ENCODE measurements at regions not wholly inside any gene's neighbourhood (a gene's known extent, or its start where the extent isn't known, plus 50 kb on each side); places are given as distances from the start of the nearest gene placed in this dataset.

DNA sequence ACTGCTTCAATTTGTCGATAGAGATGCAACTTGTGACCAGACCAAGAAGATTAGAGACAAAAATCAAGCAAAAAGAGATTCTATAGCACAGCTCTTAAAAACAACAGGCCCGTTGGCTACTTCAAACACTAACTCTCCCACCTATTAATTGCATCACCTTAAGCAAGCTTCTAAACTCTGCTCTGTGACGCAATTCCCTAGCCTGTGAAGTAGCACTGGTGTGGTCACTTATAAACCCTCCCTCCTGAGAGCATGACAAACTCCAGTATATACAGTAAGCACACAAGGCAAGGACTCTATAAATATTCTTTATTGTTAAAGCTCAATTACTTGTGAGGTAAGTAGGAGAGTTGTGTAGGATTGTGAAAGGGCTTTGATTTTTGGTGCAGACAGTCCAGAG, 72.3 kb downstream of the CMPK2 start:
- no peak overlapping the region for H2BK5ac ChIP-seq (ENCODE audit: insufficient read length, low read length)
- WGBS (ENCODE audit: extremely low coverage, insufficient read length, low lambda C conversion rate), result no CpG with 5 or more reads among the region's 3 CpGs
- no peak overlapping the region for H2BK120ac ChIP-seq (ENCODE audit: low read depth, low read length, poor library complexity, severe bottlenecking)
- H3K27me3 Mint-ChIP-seq (ENCODE audit: low read depth), result peaks cover 15% of the 10 kb centered on the region
- DNase-seq, result no peak
- no peak overlapping the region for H3K4me3 Mint-ChIP-seq
- no peaks in the 10 kb centered on the region for H3K4me1 ChIP-seq (ENCODE audit: insufficient read depth, low read length)
- no peaks in the 10 kb centered on the region for H3K9me3 Mint-ChIP-seq
- H3K4me2 ChIP-seq (ENCODE audit: insufficient read depth, insufficient read length, low read length), result no peak overlapping the region
- H3K18ac ChIP-seq (ENCODE audit: insufficient read length, low read depth, low read length), result no peak overlapping the region
- H4K20me1 ChIP-seq (ENCODE audit: control insufficient read depth, insufficient read depth, insufficient read length), result no peaks in the 10 kb centered on the region
- 0 out of 4 replicates have a peak, but pooled peaks cover 0 to 2% of the 10 kb centered on the region in 2 experiments for H3K4me1 Mint-ChIP-seq
- no peak overlapping the region for H2BK15ac ChIP-seq (ENCODE audit: low read depth, low read length)
- no peak overlapping the region for H3K27ac ChIP-seq (ENCODE audit: insufficient read length, low read depth, low read length)
- H3K79me1 ChIP-seq (ENCODE audit: insufficient read depth, low read depth, low read length, poor library complexity, severe bottlenecking), result no peaks in the 10 kb centered on the region
- H3K56ac ChIP-seq (ENCODE audit: insufficient read length, low read depth, low read length), result no peak overlapping the region
- no peak overlapping the region for H4K5ac ChIP-seq (ENCODE audit: insufficient read length, low read depth, low read length)
- H4K91ac ChIP-seq (ENCODE audit: insufficient read length, low read depth, low read length), result no peak overlapping the region
- H2AFZ ChIP-seq (ENCODE audit: low read length), result no peak overlapping the region
- H3K36me3 Mint-ChIP-seq (ENCODE audit: insufficient read depth in 1 of 3, low read depth in 3 of 3), result no peaks in the 10 kb centered on the region
- H3K23me2 ChIP-seq (ENCODE audit: insufficient read length, low read depth, low read length, poor library complexity, severe bottlenecking), result no peaks in the 10 kb centered on the region
- H2BK20ac ChIP-seq (ENCODE audit: low read depth, low read length, poor library complexity, severe bottlenecking), result no peak overlapping the region
- no peaks in the 10 kb centered on the region for H3K9me3 ChIP-seq (ENCODE audit: control insufficient read depth, low read depth, low read length)
- no peak overlapping the region for H3T11ph ChIP-seq (ENCODE audit: low read length)
- TF ChIP-seq, protein P1, sequence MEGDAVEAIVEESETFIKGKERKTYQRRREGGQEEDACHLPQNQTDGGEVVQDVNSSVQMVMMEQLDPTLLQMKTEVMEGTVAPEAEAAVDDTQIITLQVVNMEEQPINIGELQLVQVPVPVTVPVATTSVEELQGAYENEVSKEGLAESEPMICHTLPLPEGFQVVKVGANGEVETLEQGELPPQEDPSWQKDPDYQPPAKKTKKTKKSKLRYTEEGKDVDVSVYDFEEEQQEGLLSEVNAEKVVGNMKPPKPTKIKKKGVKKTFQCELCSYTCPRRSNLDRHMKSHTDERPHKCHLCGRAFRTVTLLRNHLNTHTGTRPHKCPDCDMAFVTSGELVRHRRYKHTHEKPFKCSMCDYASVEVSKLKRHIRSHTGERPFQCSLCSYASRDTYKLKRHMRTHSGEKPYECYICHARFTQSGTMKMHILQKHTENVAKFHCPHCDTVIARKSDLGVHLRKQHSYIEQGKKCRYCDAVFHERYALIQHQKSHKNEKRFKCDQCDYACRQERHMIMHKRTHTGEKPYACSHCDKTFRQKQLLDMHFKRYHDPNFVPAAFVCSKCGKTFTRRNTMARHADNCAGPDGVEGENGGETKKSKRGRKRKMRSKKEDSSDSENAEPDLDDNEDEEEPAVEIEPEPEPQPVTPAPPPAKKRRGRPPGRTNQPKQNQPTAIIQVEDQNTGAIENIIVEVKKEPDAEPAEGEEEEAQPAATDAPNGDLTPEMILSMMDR (conservative IDR thresholded peaks at IDR 0.05), result no peak
- no peak overlapping the region for H4K8ac ChIP-seq (replicated peaks; ENCODE audit: insufficient read length, low read depth, low read length)
- H3K14ac ChIP-seq (ENCODE audit: insufficient read depth, low read length), result no peak overlapping the region
- H3K9ac ChIP-seq (ENCODE audit: extremely low read depth, insufficient read length, low read length), result no peak overlapping the region
- no peak overlapping the region for H3K27ac Mint-ChIP-seq
- no peak overlapping the region for H2AK5ac ChIP-seq (ENCODE audit: insufficient read length, low read length)
- no peak overlapping the region for H3K23ac ChIP-seq (ENCODE audit: insufficient read length, low read depth, low read length)
- H3K27me3 ChIP-seq (ENCODE audit: insufficient read depth, low read length), result no peaks in the 10 kb centered on the region
- H3K79me2 ChIP-seq (ENCODE audit: insufficient read depth, low read length), result no peaks in the 10 kb centered on the region
- no peak overlapping the region for H2BK12ac ChIP-seq (ENCODE audit: insufficient read length, low read depth, low read length)
- H3K4ac ChIP-seq (ENCODE audit: low read depth, low read length), result no peak overlapping the region

Measured in H9 (cell line).